K562 (cell line): ENCODE measurements at regions not wholly inside any gene's neighbourhood (a gene's known extent, or its start where the extent isn't known, plus 50 kb on each side); places are given as distances from the start of the nearest gene placed in this dataset.

Experiments used
- ATAC-seq: fragments of 200-7000 bp; cut with Tn5 transposase; 3 replicates; pipeline ENCODE4 v1.9.1; 2020; ENCODE audit warnings: moderate library complexity
- BruUV-seq: library from RNA; stranded (reverse); fragments of 400-500 nt; replicated peaks from 2 replicates; lab custom pipeline; 2021; lab: Mats Ljungman, UMichigan
- CTCF ChIA-PET: fragments of 300-600 bp; formaldehyde crosslinking; extraction: SDS; loops from one replicate; lab custom pipeline; 2021; ENCODE audit warnings: low intra/inter-chr PET ratio; lab: Yijun Ruan, JAX
- POLR2A ChIA-PET: fragments of 300-600, 350-650 bp; sonication (Branson Sonifier 250); formaldehyde crosslinking; extraction: SDS; loops from one replicate; lab custom pipeline; 2021; ENCODE audit warnings: antibody characterized with exemption, inconsistent platforms; lab: Yijun Ruan, JAX
- DNase-seq, 4 experiments: peaks; one replicate each; pipeline versions ENCODE4 v3.0.0 to v3.0.0-alpha.2; 2011 to 2018; ENCODE audit warnings: low spot score in 3 of 4, mixed read lengths in 3 of 4; ENCODE audit errors: extremely low read depth in 1 of 4
- FAIRE-seq: peaks from 2 replicates; lab custom pipeline; 2011; peaks lifted over from hg19 to GRCh38; lab: Jason Lieb, UNC
- H2AFZ ChIP-seq: 2 replicates; pipeline ENCODE4 v1.6.0; 2011; ENCODE audit warnings: low read depth, low read length, control low read depth, inconsistent platforms
- H3K27ac ChIP-seq: fragments of 200-600 bp; 3 replicates; pipeline ENCODE4 v1.8.0; 2011; ENCODE audit warnings: low read depth, mild to moderate bottlenecking, control low read depth, inconsistent platforms, low read length, moderate library complexity, mixed read lengths; ENCODE audit errors: extremely low read depth
- H3K27me3 ChIP-seq, 2 experiments: fragments of 300-600 bp in 1 of 2; 2 replicates in 1 of 2; 3 replicates in 1 of 2; pipeline versions ENCODE4 v1.6.0 to v1.8.0; 2011; ENCODE audit warnings: inconsistent platforms in 2 of 2, low read length in 2 of 2, mild to moderate bottlenecking in 1 of 2, mixed read lengths in 1 of 2, moderate library complexity in 1 of 2; ENCODE audit not compliant: control insufficient read depth in 2 of 2, insufficient read depth in 2 of 2
- H3K36me3 ChIP-seq: fragments of 300-600 bp; 3 replicates; pipeline ENCODE4 v1.8.0; 2011; ENCODE audit warnings: mild to moderate bottlenecking, low read length, inconsistent platforms; ENCODE audit not compliant: control insufficient read depth, insufficient read depth
- H3K4me1 ChIP-seq, 2 experiments: fragments of 200-600 bp in 1 of 2; replicated peaks in 1 of 2; 2 replicates in 1 of 2; 3 replicates in 1 of 2; pipeline versions ENCODE4 v1.5.1 to v1.8.0; 2011; ENCODE audit warnings: inconsistent platforms in 2 of 2, low read length in 2 of 2, mild to moderate bottlenecking in 1 of 2, mixed read lengths in 1 of 2, moderate library complexity in 1 of 2; ENCODE audit not compliant: control insufficient read depth in 2 of 2, insufficient read depth in 2 of 2
- H3K4me2 ChIP-seq: 2 replicates; pipeline ENCODE4 v1.6.1; 2011; ENCODE audit warnings: low read length, control low read depth, inconsistent platforms, mixed read lengths; ENCODE audit not compliant: insufficient read depth
- H3K4me3 ChIP-seq: fragments of 200-600 bp; sonication (generic), shearing (Covaris generic); 2 replicates; pipeline ENCODE4 v1.5.1; 2016; ENCODE audit warnings: control low read depth, inconsistent platforms
- H3K79me2 ChIP-seq: fragments of 200-600 bp; 3 replicates; pipeline ENCODE4 v1.8.0; 2011; ENCODE audit warnings: low read length, inconsistent platforms; ENCODE audit not compliant: control insufficient read depth, insufficient read depth
- H3K9ac ChIP-seq, 2 experiments: 2 replicates each; pipeline versions ENCODE4 v1.6.0 to v1.6.1; 2011; ENCODE audit warnings: low read depth in 2 of 2, low read length in 2 of 2, control low read depth in 1 of 2, inconsistent platforms in 1 of 2, mild to moderate bottlenecking in 1 of 2, mixed read lengths in 1 of 2; ENCODE audit not compliant: insufficient read depth in 1 of 2
- H3K9me1 ChIP-seq: one replicate; pipeline ENCODE4 v1.6.0; 2011; ENCODE audit warnings: inconsistent platforms, mild to moderate bottlenecking, low read length, moderate library complexity; ENCODE audit not compliant: control insufficient read depth, insufficient read depth
- H3K9me3 ChIP-seq: replicated peaks from 2 replicates; pipeline ENCODE4 v1.5.1; 2011; ENCODE audit warnings: low read depth, low read length, inconsistent platforms; ENCODE audit not compliant: control insufficient read depth, insufficient read depth
- H4K20me1 ChIP-seq: replicated peaks from 2 replicates; pipeline ENCODE4 v1.6.1; 2011; ENCODE audit warnings: low read length, inconsistent platforms, mixed read lengths; ENCODE audit not compliant: control insufficient read depth, insufficient read depth
- ARNT ChIP-seq, 2 experiments: fragments of 450-650 bp; IDR thresholded peaks; 2 replicates each; pipeline ENCODE4 v1.6.1; 2016; ENCODE audit warnings: mild to moderate bottlenecking in 1 of 2
- CCNT2 ChIP-seq: IDR thresholded peaks from 2 replicates; pipeline ENCODE4 v1.6.1; 2011; ENCODE audit warnings: borderline replicate concordance, low read depth, mild to moderate bottlenecking, moderate library complexity, mixed read lengths, low read length; ENCODE audit not compliant: insufficient read length; ENCODE audit errors: extremely low read depth
- CHD2 ChIP-seq: IDR thresholded peaks from 2 replicates; pipeline ENCODE4 v1.6.1; 2011; ENCODE audit warnings: low read depth, low read length
- EHMT2 ChIP-seq: fragments of 450-650 bp; IDR thresholded peaks from 2 replicates; pipeline ENCODE4 v1.6.1; 2018; ENCODE audit warnings: antibody characterized with exemption
- FOXM1 ChIP-seq, 2 experiments: fragments of 450-650 bp in 1 of 2; sonication (generic) in 1 of 2; formaldehyde crosslinking in 1 of 2; IDR thresholded peaks; 2 replicates each; pipeline versions ENCODE4 v1.6.1 to v1.9.0; 2017 to 2022; ENCODE audit warnings: low read depth in 2 of 2, mild to moderate bottlenecking in 2 of 2, missing genetic modification reagents in 1 of 2, moderate library complexity in 1 of 2
- KHSRP ChIP-seq: fragments of 450-650 bp; IDR thresholded peaks from 2 replicates; pipeline ENCODE4 v1.6.1; 2017
- POLR3G ChIP-seq: IDR thresholded peaks from 2 replicates; pipeline ENCODE4 v1.6.1; 2011; ENCODE audit not compliant: insufficient read length, insufficient replicate concordance; ENCODE audit errors: extremely low read depth
- SLC30A9 ChIP-seq: fragments of 250-450 bp; sonication (Bioruptor Pico); IDR thresholded peaks from 2 replicates; pipeline ENCODE4 v1.8.0; 2022; ENCODE audit warnings: mild to moderate bottlenecking, moderate library complexity
- SMAD3 ChIP-seq: fragments of 450-650 bp; formaldehyde crosslinking; conservative IDR thresholded peaks from 2 replicates; pipeline ENCODE4 v1.4.0; 2020; ENCODE audit warnings: mild to moderate bottlenecking
- TFE3 ChIP-seq: fragments of 450-650 bp; formaldehyde crosslinking; IDR thresholded peaks from 2 replicates; pipeline ENCODE4 v1.4.0; 2020; ENCODE audit warnings: mild to moderate bottlenecking, mixed read lengths
- TRIM28 ChIP-seq: fragments of 450-650 bp; IDR thresholded peaks from 2 replicates; pipeline ENCODE4 v1.6.1; 2017
- ZNF766 ChIP-seq: fragments of 200-800 bp; sonication (Bioruptor generic); conservative IDR thresholded peaks from 2 replicates; pipeline ENCODE4 v1.6.1; 2016; ENCODE audit warnings: missing genetic modification characterization, missing compliant biosample characterization
- WGBS: fragments of 100-300 bp; shearing (Covaris generic); methylation state at CpG from one replicate; pipeline ENCODE4 v1.1.6; 2016; ENCODE audit warnings: low coverage, mixed read lengths; ENCODE audit not compliant: insufficient coverage; ENCODE audit errors: missing lambda C conversion rate; 5-methylcytosine and 5-hydroxymethylcytosine counted together
- in situ Hi-C: fragments of 300-500 bp; cut with MboI; formaldehyde crosslinking; loops from 4 replicates; pipeline ENCODE4 v1.15.0; 2018; ENCODE audit warnings: inconsistent platforms, mixed read lengths
- intact Hi-C: fragments of 100-400 bp; cut with micrococcal nuclease; formaldehyde crosslinking; loops from 2 replicates; pipeline ENCODE4 v1.14.2; 2022
- TF ChIP-seq, protein P1 (sequence below): fragments of 200-400 bp; formaldehyde crosslinking; IDR thresholded peaks from 2 replicates; pipeline ENCODE4 v1.6.1; 2017; ENCODE audit warnings: mild to moderate bottlenecking, low read depth, low read length, moderate library complexity

DNA sequence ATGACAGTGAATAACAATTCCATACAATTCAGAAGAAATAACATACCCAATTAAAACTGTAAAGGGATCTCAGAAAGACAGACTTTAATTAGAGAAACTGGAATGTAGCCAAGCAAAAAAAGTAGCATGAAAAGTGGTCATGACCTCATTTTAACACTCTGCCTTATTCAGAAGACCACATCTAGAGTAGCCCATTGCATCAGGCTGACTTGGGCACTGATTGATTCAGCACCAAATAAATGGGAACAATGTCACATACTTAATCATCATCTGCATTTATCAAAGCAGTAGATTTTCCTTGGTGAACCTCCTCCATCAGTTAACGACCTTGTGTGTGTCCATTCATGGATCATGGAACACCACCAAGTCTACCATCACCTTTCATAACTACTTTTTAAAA, 992.1 kb downstream of the NR2F1-AS1 start:
- H3K4me2 ChIP-seq, result no peak overlapping the region
- H3K9me1 ChIP-seq, result no peaks in the 10 kb centered on the region
- POLR2A ChIA-PET, result no interaction called here
- H3K27me3 ChIP-seq, result no peaks in the 10 kb centered on the region
- TF ChIP-seq ZNF766 (CRISPR knock-in tag), result no peak
- TF ChIP-seq, protein P1, sequence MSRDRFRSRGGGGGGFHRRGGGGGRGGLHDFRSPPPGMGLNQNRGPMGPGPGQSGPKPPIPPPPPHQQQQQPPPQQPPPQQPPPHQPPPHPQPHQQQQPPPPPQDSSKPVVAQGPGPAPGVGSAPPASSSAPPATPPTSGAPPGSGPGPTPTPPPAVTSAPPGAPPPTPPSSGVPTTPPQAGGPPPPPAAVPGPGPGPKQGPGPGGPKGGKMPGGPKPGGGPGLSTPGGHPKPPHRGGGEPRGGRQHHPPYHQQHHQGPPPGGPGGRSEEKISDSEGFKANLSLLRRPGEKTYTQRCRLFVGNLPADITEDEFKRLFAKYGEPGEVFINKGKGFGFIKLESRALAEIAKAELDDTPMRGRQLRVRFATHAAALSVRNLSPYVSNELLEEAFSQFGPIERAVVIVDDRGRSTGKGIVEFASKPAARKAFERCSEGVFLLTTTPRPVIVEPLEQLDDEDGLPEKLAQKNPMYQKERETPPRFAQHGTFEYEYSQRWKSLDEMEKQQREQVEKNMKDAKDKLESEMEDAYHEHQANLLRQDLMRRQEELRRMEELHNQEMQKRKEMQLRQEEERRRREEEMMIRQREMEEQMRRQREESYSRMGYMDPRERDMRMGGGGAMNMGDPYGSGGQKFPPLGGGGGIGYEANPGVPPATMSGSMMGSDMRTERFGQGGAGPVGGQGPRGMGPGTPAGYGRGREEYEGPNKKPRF, result no peak
- TF ChIP-seq FOXM1 (IDR thresholded peaks at IDR 0.05; ENCODE audit: low read depth), result no peak
- TF ChIP-seq FOXM1 (CRISPR knock-in tag; IDR thresholded peaks at IDR 0.05; ENCODE audit: low read depth), result no peak
- TF ChIP-seq SLC30A9 (CRISPR knock-in tag), result no peak
- no peak for TF ChIP-seq TRIM28
- TF ChIP-seq EHMT2, result no peak
- TF ChIP-seq SMAD3 (CRISPR knock-in tag), result no peak
- TF ChIP-seq POLR3G, result no peak
- no peak for TF ChIP-seq ARNT (IDR thresholded peaks at IDR 0.05)
- no peak for TF ChIP-seq TFE3
- no peak for TF ChIP-seq KHSRP
- TF ChIP-seq CHD2, result no peak
- no peak for TF ChIP-seq CCNT2
- H4K20me1 ChIP-seq, result no peaks in the 10 kb centered on the region
- H3K36me3 ChIP-seq, result no peaks in the 10 kb centered on the region
- FAIRE-seq (no peak), ATAC-seq (no peak), DNase-seq (no peak)
- H3K9me3 ChIP-seq, result no peaks in the 10 kb centered on the region
- CTCF ChIA-PET, result no interaction called here
- intact Hi-C loops (no loop called here), in situ Hi-C loops (no loop called here)
- no peak overlapping the region for H3K9ac ChIP-seq
- no peak overlapping the region for H3K27ac ChIP-seq
- H3K79me2 ChIP-seq, result no peaks in the 10 kb centered on the region
- H3K4me3 ChIP-seq, result no peak overlapping the region
- no peak overlapping the region for H2AFZ ChIP-seq
- no peaks in the 10 kb centered on the region for H3K4me1 ChIP-seq
- 0% methylated on average over 1 of the region's 1 CpG for WGBS
- BruUV-seq, result no TSS peak
